ENCODE measurements at regions not wholly inside any gene's neighbourhood (a gene's known extent, or its start where the extent isn't known, plus 50 kb on each side); places are given as distances from the start of the nearest gene placed in this dataset.

DNA sequence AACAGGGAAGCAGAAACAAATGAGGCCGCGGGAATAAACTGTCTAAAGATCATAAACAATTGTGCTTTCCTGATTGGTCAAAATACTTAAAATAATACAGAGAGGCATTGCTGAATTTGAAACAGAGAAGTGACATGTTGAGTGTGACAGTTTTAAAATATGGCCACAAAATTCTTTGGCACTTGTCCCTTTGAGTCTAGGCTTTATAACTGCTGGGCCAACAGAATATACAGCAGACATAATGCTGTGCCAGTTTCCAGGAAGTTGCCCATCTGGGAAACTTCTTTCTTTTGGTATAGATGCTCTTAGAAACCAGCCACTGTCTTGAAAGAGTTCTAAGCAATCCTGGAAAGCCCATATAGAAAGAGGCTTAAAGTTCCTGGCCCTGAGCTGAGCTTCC is 668.4 kb downstream of the CENPC start:
- TF ChIP-seq, protein P1, sequence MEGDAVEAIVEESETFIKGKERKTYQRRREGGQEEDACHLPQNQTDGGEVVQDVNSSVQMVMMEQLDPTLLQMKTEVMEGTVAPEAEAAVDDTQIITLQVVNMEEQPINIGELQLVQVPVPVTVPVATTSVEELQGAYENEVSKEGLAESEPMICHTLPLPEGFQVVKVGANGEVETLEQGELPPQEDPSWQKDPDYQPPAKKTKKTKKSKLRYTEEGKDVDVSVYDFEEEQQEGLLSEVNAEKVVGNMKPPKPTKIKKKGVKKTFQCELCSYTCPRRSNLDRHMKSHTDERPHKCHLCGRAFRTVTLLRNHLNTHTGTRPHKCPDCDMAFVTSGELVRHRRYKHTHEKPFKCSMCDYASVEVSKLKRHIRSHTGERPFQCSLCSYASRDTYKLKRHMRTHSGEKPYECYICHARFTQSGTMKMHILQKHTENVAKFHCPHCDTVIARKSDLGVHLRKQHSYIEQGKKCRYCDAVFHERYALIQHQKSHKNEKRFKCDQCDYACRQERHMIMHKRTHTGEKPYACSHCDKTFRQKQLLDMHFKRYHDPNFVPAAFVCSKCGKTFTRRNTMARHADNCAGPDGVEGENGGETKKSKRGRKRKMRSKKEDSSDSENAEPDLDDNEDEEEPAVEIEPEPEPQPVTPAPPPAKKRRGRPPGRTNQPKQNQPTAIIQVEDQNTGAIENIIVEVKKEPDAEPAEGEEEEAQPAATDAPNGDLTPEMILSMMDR (optimal IDR thresholded peaks at IDR 0.05 in 1 of 3, IDR thresholded peaks at IDR 0.05 in 1 of 3, conservative IDR thresholded peaks at IDR 0.05 in 1 of 3; ENCODE audit: extremely low read depth in 1 of 3, insufficient read depth in 2 of 3, low read length in 3 of 3) = no peak
- TF ChIP-seq EZH2 (IDR thresholded peaks at IDR 0.05; ENCODE audit: low read length) = no peak

Data from keratinocyte (primary cell).